ENCODE measurements at regions not wholly inside any gene's neighbourhood (a gene's known extent, or its start where the extent isn't known, plus 50 kb on each side); places are given as distances from the start of the nearest gene placed in this dataset.

DNA sequence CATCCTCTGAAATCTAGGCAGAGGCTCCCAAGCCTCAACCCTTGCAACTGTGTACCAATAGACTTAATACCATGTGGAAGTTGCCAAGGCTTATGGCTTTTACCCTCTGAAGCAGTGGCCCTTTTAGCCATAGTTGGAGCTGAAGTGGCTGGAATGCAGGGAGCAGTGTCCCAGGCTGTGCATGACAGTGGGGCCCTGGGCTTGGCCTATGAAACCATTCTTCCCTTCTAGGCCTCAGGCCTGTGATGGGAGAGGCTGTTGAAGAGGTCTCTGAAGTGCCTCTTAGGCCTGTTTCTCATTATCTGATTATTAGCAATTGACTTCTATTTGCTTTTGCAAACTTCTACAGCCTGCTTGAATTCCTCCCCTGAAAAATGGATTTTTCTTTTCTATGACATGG, 612.7 kb upstream of the ZWINT start:
- TF ChIP-seq CTCF (IDR thresholded peaks at IDR 0.05; ENCODE audit: low read depth, low read length), result no peak
- TF ChIP-seq EZH2phosphoT487 (IDR thresholded peaks at IDR 0.05; ENCODE audit: low read depth), result no peak

Data from OCI-LY3 (cell line).